Thyroid gland (tissue), 4 donors: ENCODE measurements at regions not wholly inside any gene's neighbourhood (a gene's known extent, or its start where the extent isn't known, plus 50 kb on each side); places are given as distances from the start of the nearest gene placed in this dataset.

Experiments used
- DNase-seq, 2 donors: peaks; one replicate each; pipeline ENCODE4 v3.0.0-alpha.2; 2019
- H3K27ac ChIP-seq, 3 donors: fragments of 200-600 bp; sonication (generic); 1 replicate in 2 of 3; 2 replicates in 1 of 3; pipeline ENCODE4 v1.5.1; 2016 to 2019; ENCODE audit warnings: mild to moderate bottlenecking in 1 of 3, moderate library complexity in 1 of 3
- H3K27me3 ChIP-seq: fragments of 200-600 bp; sonication (generic); one replicate; pipeline ENCODE4 v1.5.1; 2019
- H3K36me3 ChIP-seq, 2 donors: fragments of 200-600 bp; sonication (generic); one replicate each; pipeline ENCODE4 v1.5.1; 2016 to 2019
- H3K4me1 ChIP-seq, 2 donors: fragments of 200-600 bp; sonication (generic); one replicate each; pipeline ENCODE4 v1.5.1; 2017 to 2019
- H3K4me3 ChIP-seq, 3 donors: fragments of 200-600 bp; sonication (generic); replicated peaks in 1 of 3; 1 replicate in 2 of 3; 2 replicates in 1 of 3; pipeline ENCODE4 v1.5.1; 2016; ENCODE audit warnings: mild to moderate bottlenecking in 1 of 3
- H3K9me3 ChIP-seq: fragments of 200-600 bp; sonication (generic); one replicate; pipeline ENCODE4 v1.5.1; 2017
- POLR2A ChIP-seq, 2 donors: fragments of 450-650 bp; IDR thresholded peaks; one replicate each; pipeline ENCODE4 v1.6.1; 2017; ENCODE audit warnings: antibody characterized with exemption in 2 of 2, mild to moderate bottlenecking in 2 of 2, moderate library complexity in 1 of 2
- WGBS, 2 donors: methylation state at CpG; one replicate each; pipeline ENCODE4 v1.1.5; 2017; 5-methylcytosine and 5-hydroxymethylcytosine counted together
- intact Hi-C: fragments of 100-400 bp; cut with DNase I; formaldehyde crosslinking; loops from one replicate; pipeline ENCODE4 v1.15.1; 2023
- TF ChIP-seq, protein P1 (sequence below), 6 experiments: fragments of 200-600 bp in 3 of 6; fragments of 450-650 bp in 3 of 6; sonication (generic) in 3 of 6; IDR thresholded peaks; one replicate each; pipeline ENCODE4 v1.5.1; 2016 to 2019; ENCODE audit warnings: antibody characterized with exemption in 6 of 6, mild to moderate bottlenecking in 2 of 6, inconsistent platforms in 1 of 6, moderate library complexity in 1 of 6

DNA sequence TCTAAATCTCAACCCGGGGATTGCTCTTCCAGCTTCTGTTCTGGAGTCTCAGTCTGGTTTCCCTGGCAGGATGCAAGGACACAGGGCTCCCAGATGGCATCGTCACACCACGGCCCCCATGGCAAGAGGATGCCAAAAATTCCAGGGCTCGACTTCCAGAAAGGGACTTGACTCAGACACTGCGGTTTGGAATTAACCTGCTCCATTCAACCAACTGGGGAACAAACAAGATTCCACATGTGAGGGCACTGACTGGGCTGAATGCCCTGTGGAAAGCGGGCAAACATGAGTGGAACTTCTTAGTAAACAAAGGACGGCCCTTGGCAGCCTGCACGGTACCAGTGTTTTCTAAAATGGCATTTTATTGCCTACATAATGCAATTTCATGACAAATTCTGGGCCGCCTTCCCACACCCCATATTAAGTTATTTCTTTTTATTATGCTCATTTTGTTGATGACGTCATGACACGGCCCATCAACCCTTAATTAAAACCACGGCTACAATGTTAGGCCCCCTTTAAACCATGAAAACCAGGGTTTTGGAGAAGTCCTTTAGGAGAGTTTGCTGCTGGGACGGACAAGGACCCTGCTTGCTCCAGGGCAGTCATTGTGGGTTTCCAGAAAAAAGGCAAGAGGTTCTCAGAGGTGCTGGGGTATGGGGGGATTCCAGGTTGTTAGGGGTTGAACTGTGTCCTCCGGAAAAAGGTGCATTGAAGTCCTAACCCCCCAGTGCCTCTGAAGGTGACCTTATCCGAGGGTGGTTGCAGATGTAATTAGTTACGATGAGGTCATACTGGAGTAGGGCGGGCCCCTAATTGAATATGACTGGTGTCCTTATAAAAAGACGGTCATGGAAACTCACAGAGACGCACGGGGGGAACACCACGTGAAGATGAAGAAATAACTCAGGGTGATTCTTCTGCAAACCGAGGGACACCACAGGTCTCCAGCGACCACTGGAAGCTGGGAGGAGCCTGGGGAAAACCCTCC lies 205.6 kb downstream of the FOXL1 start:
- WGBS, 2 donors: 80 to 81% methylated on average over 22 to 23 of the region's 23 CpGs
- no peaks in the 10 kb centered on the region for H3K36me3 ChIP-seq
- no peak overlapping the region for H3K4me3 ChIP-seq
- no peaks in the 10 kb centered on the region for H3K4me1 ChIP-seq
- DNase-seq: no peak
- TF ChIP-seq, protein P1, sequence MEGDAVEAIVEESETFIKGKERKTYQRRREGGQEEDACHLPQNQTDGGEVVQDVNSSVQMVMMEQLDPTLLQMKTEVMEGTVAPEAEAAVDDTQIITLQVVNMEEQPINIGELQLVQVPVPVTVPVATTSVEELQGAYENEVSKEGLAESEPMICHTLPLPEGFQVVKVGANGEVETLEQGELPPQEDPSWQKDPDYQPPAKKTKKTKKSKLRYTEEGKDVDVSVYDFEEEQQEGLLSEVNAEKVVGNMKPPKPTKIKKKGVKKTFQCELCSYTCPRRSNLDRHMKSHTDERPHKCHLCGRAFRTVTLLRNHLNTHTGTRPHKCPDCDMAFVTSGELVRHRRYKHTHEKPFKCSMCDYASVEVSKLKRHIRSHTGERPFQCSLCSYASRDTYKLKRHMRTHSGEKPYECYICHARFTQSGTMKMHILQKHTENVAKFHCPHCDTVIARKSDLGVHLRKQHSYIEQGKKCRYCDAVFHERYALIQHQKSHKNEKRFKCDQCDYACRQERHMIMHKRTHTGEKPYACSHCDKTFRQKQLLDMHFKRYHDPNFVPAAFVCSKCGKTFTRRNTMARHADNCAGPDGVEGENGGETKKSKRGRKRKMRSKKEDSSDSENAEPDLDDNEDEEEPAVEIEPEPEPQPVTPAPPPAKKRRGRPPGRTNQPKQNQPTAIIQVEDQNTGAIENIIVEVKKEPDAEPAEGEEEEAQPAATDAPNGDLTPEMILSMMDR (IDR thresholded peaks at IDR 0.05): no peak
- no peak for TF ChIP-seq POLR2A (IDR thresholded peaks at IDR 0.05)
- H3K27me3 ChIP-seq: no peaks in the 10 kb centered on the region
- intact Hi-C loops: no loop called here
- no peaks in the 10 kb centered on the region for H3K9me3 ChIP-seq
- H3K27ac ChIP-seq: no peak overlapping the region

GRCh38 chr16:86786338-86786737 lies 208.0 kb downstream of the FOXL1 start:
- Histone ChIP-seq H3K27ac (no peak overlapping the region), H3K27me3 (no peaks in the 10 kb centered on the region), H3K4me3 (no peak overlapping the region), H3K4me1 (no peaks in the 10 kb centered on the region), H3K9me3 (no peaks in the 10 kb centered on the region), H3K36me3 (no peaks in the 10 kb centered on the region)
- intact Hi-C loops: no loop called here
- WGBS, 2 donors: 69 to 78% methylated on average over 4 of the region's 4 CpGs
- TF ChIP-seq, protein P1 (IDR thresholded peaks at IDR 0.05): no peak
- TF ChIP-seq POLR2A (IDR thresholded peaks at IDR 0.05): no peak
- DNase-seq: no peak

DNA sequence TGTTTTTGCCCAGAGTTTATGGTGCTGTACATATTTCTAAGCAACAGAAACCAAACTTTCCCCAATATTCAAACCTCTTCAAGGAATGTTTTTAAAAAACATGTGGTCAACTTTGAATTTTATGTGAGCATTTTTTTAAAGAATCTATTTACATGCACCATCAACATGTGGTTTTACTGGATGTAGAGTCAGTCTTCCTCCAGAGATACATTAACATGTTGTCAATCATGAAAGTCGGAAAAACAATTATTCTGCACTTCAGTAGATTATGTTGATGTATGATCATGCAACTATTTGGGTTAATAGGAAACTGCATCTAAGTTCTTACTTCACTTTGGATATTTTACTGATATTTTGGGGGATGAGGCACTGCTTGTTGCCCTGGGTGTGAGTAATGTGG lies 208.6 kb downstream of the FOXL1 start:
- TF ChIP-seq, protein P1 (IDR thresholded peaks at IDR 0.05): no peak
- TF ChIP-seq POLR2A (IDR thresholded peaks at IDR 0.05): no peak
- Histone ChIP-seq H3K27ac (no peak overlapping the region), H3K36me3 (no peaks in the 10 kb centered on the region), H3K9me3 (no peaks in the 10 kb centered on the region), H3K4me1 (no peaks in the 10 kb centered on the region), H3K27me3 (no peaks in the 10 kb centered on the region), H3K4me3 (no peak overlapping the region)
- WGBS, 2 donors: 92 to 97% methylated on average over 1 of the region's 1 CpG
- no peak for DNase-seq
- intact Hi-C loops: no loop called here

DNA sequence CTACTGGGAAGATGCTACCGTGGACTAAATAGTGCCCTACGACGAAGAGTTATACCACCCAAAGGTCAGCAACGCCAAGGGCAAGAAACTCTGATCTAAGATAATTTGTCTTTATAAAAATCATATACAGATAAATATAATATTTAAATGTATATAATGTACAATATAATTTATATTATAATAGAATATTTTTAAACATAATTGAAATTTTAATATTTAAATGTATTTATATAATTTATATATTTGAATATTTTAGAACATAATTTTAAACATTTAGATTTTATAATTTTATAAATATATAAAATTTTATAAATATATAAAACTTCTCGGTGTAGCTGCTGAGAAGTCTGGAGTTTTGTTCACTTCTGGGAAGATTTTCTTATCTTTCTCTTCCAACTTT lies 209.2 kb downstream of the FOXL1 start:
- intact Hi-C loops: no loop called here
- 75 to 86% methylated on average over 5 of the region's 5 CpGs for WGBS, 2 donors
- no peak overlapping the region for H3K27ac ChIP-seq
- no peaks in the 10 kb centered on the region for H3K27me3 ChIP-seq
- no peaks in the 10 kb centered on the region for H3K36me3 ChIP-seq
- TF ChIP-seq POLR2A (IDR thresholded peaks at IDR 0.05): no peak
- TF ChIP-seq, protein P1 (IDR thresholded peaks at IDR 0.05): no peak
- no peak overlapping the region for H3K4me3 ChIP-seq
- H3K9me3 ChIP-seq: no peaks in the 10 kb centered on the region
- no peaks in the 10 kb centered on the region for H3K4me1 ChIP-seq
- no peak for DNase-seq

- no peaks in the 10 kb centered on the region for H3K9me3 ChIP-seq
- no peak overlapping the region for H3K27ac ChIP-seq
- no peaks in the 10 kb centered on the region for H3K4me1 ChIP-seq
- no peak overlapping the region for H3K4me3 ChIP-seq
- 33 to 40% methylated on average over 11 to 13 of the region's 13 CpGs for WGBS, 2 donors
- intact Hi-C loops: no loop called here
- TF ChIP-seq POLR2A (IDR thresholded peaks at IDR 0.05): no peak
- TF ChIP-seq, protein P1 (IDR thresholded peaks at IDR 0.05): no peak
- no peak for DNase-seq
- H3K36me3 ChIP-seq: no peaks in the 10 kb centered on the region
- no peaks in the 10 kb centered on the region for H3K27me3 ChIP-seq
Observed at GRCh38 chr16:86789621-86790051, 211.3 kb downstream of the FOXL1 start.
